HepG2 (cell line): ENCODE measurements at regions not wholly inside any gene's neighbourhood (a gene's known extent, or its start where the extent isn't known, plus 50 kb on each side); places are given as distances from the start of the nearest gene placed in this dataset.
A peak's percentile ranks its signal among the peaks of the same experiment; 100 is the strongest.

Source experiments
- ATAC-seq: fragments of 200-7000 bp; cut with Tn5 transposase; 3 replicates; pipeline ENCODE4 v1.9.1; 2020; ENCODE audit warnings: mild to moderate bottlenecking, moderate library complexity
- BruUV-seq: library from RNA; stranded (reverse); fragments of 400-500 nt; replicated peaks from 2 replicates; lab custom pipeline; 2021; lab: Mats Ljungman, UMichigan
- CTCF ChIA-PET: fragments of 300-600 bp; formaldehyde crosslinking; extraction: SDS; loops from one replicate; lab custom pipeline; 2021; ENCODE audit warnings: low total read pairs, inconsistent platforms, low intra/inter-chr PET ratio; lab: Yijun Ruan, JAX
- POLR2A ChIA-PET: fragments of 350-600 bp; sonication (Branson Sonifier 250); formaldehyde crosslinking; loops from one replicate; lab custom pipeline; 2020; ENCODE audit warnings: antibody characterized with exemption, inconsistent platforms; lab: Yijun Ruan, JAX
- DNase-seq: peaks from one replicate; pipeline ENCODE4 v3.0.0-alpha.2; 2015; ENCODE audit warnings: low spot score
- FAIRE-seq: peaks from 3 replicates; lab custom pipeline; 2011; peaks lifted over from hg19 to GRCh38; lab: Jason Lieb, UNC
- H2AFZ ChIP-seq: one replicate; pipeline ENCODE4 v1.6.1; 2011; ENCODE audit warnings: low read length, inconsistent platforms
- H3K27ac ChIP-seq: fragments of 300-600 bp; 3 replicates; pipeline ENCODE4 v1.8.0; 2011; ENCODE audit warnings: mixed run types, mild to moderate bottlenecking, mixed read lengths, low read length, inconsistent platforms; ENCODE audit not compliant: insufficient read depth; ENCODE audit errors: extremely low read length
- H3K27me3 ChIP-seq, 2 experiments: fragments of 200-600 bp in 1 of 2; 2 replicates in 1 of 2; 3 replicates in 1 of 2; pipeline versions ENCODE4 v1.6.0 to v1.8.0; 2011; ENCODE audit warnings: low read length in 2 of 2, mild to moderate bottlenecking in 2 of 2, moderate library complexity in 2 of 2, inconsistent platforms in 1 of 2; ENCODE audit not compliant: insufficient read depth in 2 of 2, control insufficient read depth in 1 of 2
- H3K36me3 ChIP-seq, 2 experiments: fragments of 200-600 bp in 1 of 2; replicated peaks in 1 of 2; 2 replicates in 1 of 2; 3 replicates in 1 of 2; pipeline versions ENCODE4 v1.5.1 to v1.8.0; 2011; ENCODE audit warnings: low read length in 2 of 2, inconsistent platforms in 1 of 2; ENCODE audit not compliant: insufficient read depth in 2 of 2, control insufficient read depth in 1 of 2
- H3K4me1 ChIP-seq: 2 replicates; pipeline ENCODE4 v1.5.1; 2012; ENCODE audit warnings: low read length, inconsistent platforms; ENCODE audit not compliant: insufficient read depth
- H3K4me2 ChIP-seq: 2 replicates; pipeline ENCODE4 v1.6.0; 2011; ENCODE audit warnings: low read depth, low read length, inconsistent platforms
- H3K4me3 ChIP-seq, 3 experiments: fragments of 200-600 bp in 1 of 3; sonication (generic), shearing (Covaris generic) in 1 of 3; replicated peaks in 1 of 3; 2 replicates each; pipeline ENCODE4 v1.5.1; 2011 to 2016; ENCODE audit warnings: low read length in 3 of 3, inconsistent platforms in 2 of 3, low read depth in 2 of 3, mild to moderate bottlenecking in 2 of 3, control low read depth in 1 of 3, mixed read lengths in 1 of 3; ENCODE audit not compliant: insufficient read depth in 1 of 3
- H3K79me2 ChIP-seq: one replicate; pipeline ENCODE4 v1.6.1; 2011; ENCODE audit warnings: low read length, inconsistent platforms; ENCODE audit not compliant: insufficient read depth
- H3K9ac ChIP-seq: 2 replicates; pipeline ENCODE4 v1.6.0; 2011; ENCODE audit warnings: mild to moderate bottlenecking, low read depth, low read length, inconsistent platforms; ENCODE audit not compliant: insufficient read depth
- H3K9me3 ChIP-seq: 2 replicates; pipeline ENCODE4 v1.5.1; 2012; ENCODE audit warnings: mild to moderate bottlenecking, low read length
- H4K20me1 ChIP-seq: 2 replicates; pipeline ENCODE4 v1.6.0; 2011; ENCODE audit warnings: inconsistent platforms, mild to moderate bottlenecking, low read length, moderate library complexity; ENCODE audit not compliant: insufficient read depth
- BCLAF1 ChIP-seq: fragments of 450-650 bp; IDR thresholded peaks from 2 replicates; pipeline ENCODE4 v1.6.1; 2017; ENCODE audit warnings: mild to moderate bottlenecking
- FOSL2 ChIP-seq: sonication (generic); formaldehyde crosslinking; IDR thresholded peaks from 2 replicates; pipeline ENCODE4 v1.4.0; 2020; ENCODE audit warnings: missing genetic modification reagents
- PPARG ChIP-seq: conservative IDR thresholded peaks from 2 replicates; pipeline ENCODE4 v1.6.1; 2016; ENCODE audit warnings: missing biosample characterization, missing genetic modification reagents
- SKI ChIP-seq: fragments of 450-650 bp; IDR thresholded peaks from one replicate; pipeline ENCODE4 v1.6.1; 2018; ENCODE audit warnings: mild to moderate bottlenecking; ENCODE audit not compliant: partially characterized antibody
- SKIL ChIP-seq: sonication (generic); formaldehyde crosslinking; IDR thresholded peaks from 2 replicates; pipeline ENCODE4 v1.8.0; 2022; ENCODE audit warnings: missing genetic modification reagents, mild to moderate bottlenecking, moderate library complexity, borderline replicate concordance
- ZNF776 ChIP-seq: sonication (generic); formaldehyde crosslinking; IDR thresholded peaks from 2 replicates; pipeline ENCODE4 v1.4.0; 2020; ENCODE audit warnings: mild to moderate bottlenecking, missing genetic modification reagents
- ZSCAN31 ChIP-seq: sonication (generic); formaldehyde crosslinking; IDR thresholded peaks from 2 replicates; pipeline ENCODE4 v1.5.0; 2020; ENCODE audit warnings: low read depth, mild to moderate bottlenecking, missing genetic modification reagents
- in situ Hi-C: cut with HindIII; loops from 2 replicates; pipeline ENCODE4 v1.10.0; 2017; ENCODE audit warnings: low pct_unique_long_range_greater_than_20kb; ENCODE audit not compliant: extremely low pct_ligation_motif_present
- intact Hi-C: fragments of 100-400 bp; cut with micrococcal nuclease; formaldehyde crosslinking; loops from one replicate; pipeline ENCODE4 v1.10.0; 2022; ENCODE audit not compliant: unreplicated experiment
- TF ChIP-seq, protein P1 (sequence below): sonication (generic); formaldehyde crosslinking; IDR thresholded peaks from 2 replicates; pipeline ENCODE4 v1.4.0; 2020; ENCODE audit warnings: missing genetic modification reagents

GRCh38 chr5:57033103-57033502, 81.2 kb upstream of the MIER3 start:
- TF ChIP-seq ZNF776 (CRISPR knock-in tag) = no peak
- TF ChIP-seq, protein P1, sequence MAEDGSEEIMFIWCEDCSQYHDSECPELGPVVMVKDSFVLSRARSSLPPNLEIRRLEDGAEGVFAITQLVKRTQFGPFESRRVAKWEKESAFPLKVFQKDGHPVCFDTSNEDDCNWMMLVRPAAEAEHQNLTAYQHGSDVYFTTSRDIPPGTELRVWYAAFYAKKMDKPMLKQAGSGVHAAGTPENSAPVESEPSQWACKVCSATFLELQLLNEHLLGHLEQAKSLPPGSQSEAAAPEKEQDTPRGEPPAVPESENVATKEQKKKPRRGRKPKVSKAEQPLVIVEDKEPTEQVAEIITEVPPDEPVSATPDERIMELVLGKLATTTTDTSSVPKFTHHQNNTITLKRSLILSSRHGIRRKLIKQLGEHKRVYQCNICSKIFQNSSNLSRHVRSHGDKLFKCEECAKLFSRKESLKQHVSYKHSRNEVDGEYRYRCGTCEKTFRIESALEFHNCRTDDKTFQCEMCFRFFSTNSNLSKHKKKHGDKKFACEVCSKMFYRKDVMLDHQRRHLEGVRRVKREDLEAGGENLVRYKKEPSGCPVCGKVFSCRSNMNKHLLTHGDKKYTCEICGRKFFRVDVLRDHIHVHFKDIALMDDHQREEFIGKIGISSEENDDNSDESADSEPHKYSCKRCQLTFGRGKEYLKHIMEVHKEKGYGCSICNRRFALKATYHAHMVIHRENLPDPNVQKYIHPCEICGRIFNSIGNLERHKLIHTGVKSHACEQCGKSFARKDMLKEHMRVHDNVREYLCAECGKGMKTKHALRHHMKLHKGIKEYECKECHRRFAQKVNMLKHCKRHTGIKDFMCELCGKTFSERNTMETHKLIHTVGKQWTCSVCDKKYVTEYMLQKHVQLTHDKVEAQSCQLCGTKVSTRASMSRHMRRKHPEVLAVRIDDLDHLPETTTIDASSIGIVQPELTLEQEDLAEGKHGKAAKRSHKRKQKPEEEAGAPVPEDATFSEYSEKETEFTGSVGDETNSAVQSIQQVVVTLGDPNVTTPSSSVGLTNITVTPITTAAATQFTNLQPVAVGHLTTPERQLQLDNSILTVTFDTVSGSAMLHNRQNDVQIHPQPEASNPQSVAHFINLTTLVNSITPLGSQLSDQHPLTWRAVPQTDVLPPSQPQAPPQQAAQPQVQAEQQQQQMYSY (CRISPR knock-in tag) = no peak
- TF ChIP-seq SKIL (CRISPR knock-in tag) = no peak
- TF ChIP-seq SKI = no peak
- no peak for TF ChIP-seq PPARG (CRISPR knock-in tag)
- no peak for TF ChIP-seq BCLAF1
- 0 out of 2 replicates have a peak, but pooled peaks have one; percentile 24 for TF ChIP-seq FOSL2
- no peak for TF ChIP-seq ZSCAN31 (CRISPR knock-in tag)
- no peaks in the 10 kb centered on the region for H3K27me3 ChIP-seq
- no peaks in the 10 kb centered on the region for H3K9me3 ChIP-seq
- BruUV-seq = no TSS peak
- ATAC-seq = no peak
- H3K4me2 ChIP-seq = no peak overlapping the region
- intact Hi-C loops (no loop called here), in situ Hi-C loops (no loop called here)
- no peak for FAIRE-seq
- H3K4me3 ChIP-seq = no peak overlapping the region
- ChIA-PET CTCF (no interaction called here), POLR2A (no interaction called here)
- no peak for DNase-seq
- peaks cover 6% of the 10 kb centered on the region; the same call in 1 of the 2 replicates for H3K4me1 ChIP-seq
- no peaks in the 10 kb centered on the region for H3K36me3 ChIP-seq
- no peaks in the 10 kb centered on the region for H3K79me2 ChIP-seq
- H3K9ac ChIP-seq = no peak overlapping the region
- H3K27ac ChIP-seq = no peak overlapping the region
- H2AFZ ChIP-seq = no peak overlapping the region
- H4K20me1 ChIP-seq = no peaks in the 10 kb centered on the region; the same call in 1 of the 2 replicates
